GM21529 (cell line): ENCODE measurements at regions not wholly inside any gene's neighbourhood (a gene's known extent, or its start where the extent isn't known, plus 50 kb on each side); places are given as distances from the start of the nearest gene placed in this dataset.

Experiments
- ATAC-seq: cut with Tn5 transposase; IDR thresholded peaks from one replicate; pipeline ENCODE4 v1.9.1; 2021; ENCODE audit not compliant: unreplicated experiment

- ATAC-seq, result no peak
Observed at GRCh38 chr2:9106338-9107167, 100.1 kb upstream of the ASAP2 start.

GRCh38 chr2:9105601-9106337 lies 100.8 kb upstream of the ASAP2 start:
- no peak for ATAC-seq

- ATAC-seq, result no peak
Observed at GRCh38 chr2:9103663-9104277, 100.3 kb upstream of the MBOAT2 start.

- no peak for ATAC-seq
Observed at GRCh38 chr2:9102861-9103662, 99.6 kb upstream of the MBOAT2 start.

GRCh38 chr2:9101763-9102425 lies 98.4 kb upstream of the MBOAT2 start:
- no peak for ATAC-seq

GRCh38 chr2:9100080-9100876 lies 96.8 kb upstream of the MBOAT2 start:
- ATAC-seq, result peak; percentile 67

- ATAC-seq, result peak; percentile 60
Observed at GRCh38 chr2:9099341-9099751, 95.9 kb upstream of the MBOAT2 start.

GRCh38 chr2:9097892-9098291 lies 94.4 kb upstream of the MBOAT2 start:
- no peak for ATAC-seq

- ATAC-seq, result no peak
Observed at GRCh38 chr2:9097239-9097638, 93.8 kb upstream of the MBOAT2 start.

GRCh38 chr2:9096761-9097160 lies 93.3 kb upstream of the MBOAT2 start:
- no peak for ATAC-seq

GRCh38 chr2:9095690-9096089 lies 92.2 kb upstream of the MBOAT2 start:
- no peak for ATAC-seq

- no peak for ATAC-seq
Observed at GRCh38 chr2:9095226-9095625, 91.7 kb upstream of the MBOAT2 start.

GRCh38 chr2:9094117-9094516 lies 90.6 kb upstream of the MBOAT2 start:
- ATAC-seq, result no peak

- no peak for ATAC-seq
Observed at GRCh38 chr2:9093324-9093723, 89.8 kb upstream of the MBOAT2 start.

- peak; percentile 97 for ATAC-seq
Observed at GRCh38 chr2:9092383-9093282, 89.1 kb upstream of the MBOAT2 start.

GRCh38 chr2:9091811-9092210 lies 88.3 kb upstream of the MBOAT2 start:
- no peak for ATAC-seq

- ATAC-seq, result no peak
Observed at GRCh38 chr2:9089831-9090230, 86.3 kb upstream of the MBOAT2 start.

- ATAC-seq, result no peak
Observed at GRCh38 chr2:9087121-9087681, 83.7 kb upstream of the MBOAT2 start.
